ENCODE measurements at regions not wholly inside any gene's neighbourhood (a gene's known extent, or its start where the extent isn't known, plus 50 kb on each side); places are given as distances from the start of the nearest gene placed in this dataset.

GRCh38 chr16:55209626-55210025 is 114.4 kb upstream of the IRX6 start:
- in situ Hi-C loops (cut with HindIII; ENCODE audit: low sequenced_read_pairs) = no loop called here

GRCh38 chr16:55212791-55213190 is 111.2 kb upstream of the IRX6 start:
- in situ Hi-C loops (cut with HindIII; ENCODE audit: low sequenced_read_pairs) = no loop called here

DNA sequence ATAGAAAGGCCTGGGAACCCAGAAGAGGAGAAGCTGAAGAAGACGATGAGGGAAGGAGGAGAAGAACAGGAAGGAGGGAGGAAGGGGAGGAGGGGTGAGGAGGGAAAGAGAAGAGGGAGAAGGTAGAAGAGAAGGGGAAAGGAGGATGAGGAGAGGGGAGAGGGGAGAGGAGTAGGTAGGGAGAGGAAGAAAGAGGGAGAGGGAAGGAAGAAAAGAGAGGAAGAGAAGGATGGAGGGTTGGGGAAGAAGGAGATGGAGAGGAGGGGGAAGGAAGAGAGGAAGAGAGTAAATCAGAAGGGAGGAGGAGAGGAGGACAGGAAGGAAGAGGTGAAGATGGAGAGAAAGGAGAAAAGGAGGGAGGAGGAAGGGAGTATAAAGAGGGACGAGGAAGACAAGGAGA is 109.6 kb upstream of the IRX6 start:
- in situ Hi-C loops (cut with HindIII; ENCODE audit: low sequenced_read_pairs) = no loop called here

DNA sequence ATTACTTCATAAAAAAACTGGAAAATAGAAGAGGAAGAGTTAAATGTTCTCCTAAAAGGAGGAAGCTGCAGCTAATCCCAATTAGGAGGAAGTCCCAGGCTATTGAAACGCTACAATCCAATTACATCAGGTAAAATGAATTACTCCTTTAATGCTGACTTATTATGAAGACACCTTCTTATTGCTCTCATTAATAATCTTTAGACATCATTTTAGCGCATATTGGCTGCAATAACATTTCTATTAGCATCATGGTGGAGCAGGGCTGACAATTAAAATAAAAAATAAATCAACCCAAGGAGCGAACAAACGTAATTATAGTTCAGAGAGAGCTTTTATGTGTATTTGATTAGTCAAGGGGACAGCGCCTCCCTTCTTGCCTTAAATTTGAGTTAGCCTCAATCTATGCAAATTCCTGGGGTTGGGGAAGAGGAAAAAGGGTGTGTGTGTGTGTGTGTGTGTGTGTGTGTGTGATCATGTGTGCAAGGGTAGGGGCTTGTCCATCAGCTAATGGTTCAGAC is 109.0 kb upstream of the IRX6 start:
- in situ Hi-C loops (cut with HindIII; ENCODE audit: low sequenced_read_pairs) = no loop called here

- in situ Hi-C loops (cut with HindIII; ENCODE audit: low sequenced_read_pairs) = no loop called here
These were observed 106.6 kb upstream of the IRX6 start for GRCh38 chr16:55217392-55217791.

GRCh38 chr16:55221836-55222235 is 102.2 kb upstream of the IRX6 start:
- in situ Hi-C loops (cut with HindIII; ENCODE audit: low sequenced_read_pairs) = no loop called here

DNA sequence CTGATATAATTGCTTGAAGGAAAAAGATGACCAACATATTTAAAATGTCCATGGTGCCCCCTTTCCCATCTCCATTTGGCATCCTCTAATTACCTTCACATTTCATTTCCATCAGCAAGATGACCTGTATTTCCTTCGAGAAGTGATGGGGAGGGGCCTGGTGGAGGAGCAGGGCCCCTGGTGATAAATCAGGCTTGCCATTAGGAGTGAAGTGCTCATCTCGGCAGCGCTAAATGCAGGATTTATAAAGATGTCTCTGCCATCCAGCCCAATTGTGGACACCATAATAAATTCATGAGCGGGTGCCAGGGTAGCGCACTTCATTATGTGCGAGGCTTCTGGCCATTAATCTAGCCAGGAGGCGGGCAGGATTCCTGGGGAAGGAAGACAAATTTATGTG is 101.5 kb upstream of the IRX6 start:
- in situ Hi-C loops (cut with HindIII; ENCODE audit: low sequenced_read_pairs) = no loop called here

DNA sequence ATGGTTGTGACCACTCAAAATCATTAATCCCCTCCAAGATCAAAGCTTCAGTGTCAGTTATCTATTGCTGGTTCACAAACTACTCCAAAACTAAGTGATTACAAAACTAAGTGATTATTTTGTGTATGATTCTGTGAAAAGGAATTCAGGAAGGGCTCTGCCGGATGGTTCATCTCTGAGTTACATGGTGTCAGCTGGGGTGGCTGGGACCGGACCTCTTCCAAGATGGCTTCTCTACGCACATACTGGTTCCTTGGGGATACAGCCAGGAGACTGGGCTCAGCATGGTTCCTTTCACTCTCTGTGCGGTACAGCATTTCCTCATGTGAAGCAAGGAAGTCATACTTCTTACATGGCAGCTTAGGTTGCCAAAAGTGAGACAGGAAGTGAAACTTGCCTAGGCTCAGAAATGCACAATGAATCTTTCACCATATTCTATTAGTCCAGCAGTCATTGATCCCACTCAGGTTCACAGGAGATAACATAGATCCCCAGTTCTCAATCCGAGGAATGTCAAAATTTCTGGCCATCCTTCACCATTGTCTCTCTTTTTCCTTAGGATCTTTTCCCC is 97.9 kb upstream of the IRX6 start:
- in situ Hi-C loops (cut with HindIII; ENCODE audit: low sequenced_read_pairs) = no loop called here

DNA sequence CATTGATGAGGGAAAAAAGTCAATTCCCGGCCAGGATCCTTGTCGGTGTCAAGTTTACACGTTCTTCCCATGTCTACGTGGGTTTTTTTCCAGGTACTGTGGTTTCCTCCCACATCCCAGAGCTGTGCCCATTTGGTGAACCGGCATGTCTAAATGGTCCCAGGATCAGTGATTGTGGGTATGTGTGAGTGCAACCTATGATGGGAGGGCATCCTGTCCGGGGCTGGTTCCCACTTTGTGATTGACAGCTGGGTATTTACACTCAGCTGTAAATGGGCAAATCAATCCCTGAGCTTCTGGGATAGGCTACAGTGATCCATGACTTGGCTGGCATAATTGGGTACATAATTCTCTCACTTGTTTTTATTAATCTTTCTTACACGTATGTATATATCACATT is 91.2 kb upstream of the IRX6 start:
- in situ Hi-C loops (cut with HindIII; ENCODE audit: low sequenced_read_pairs) = no loop called here

DNA sequence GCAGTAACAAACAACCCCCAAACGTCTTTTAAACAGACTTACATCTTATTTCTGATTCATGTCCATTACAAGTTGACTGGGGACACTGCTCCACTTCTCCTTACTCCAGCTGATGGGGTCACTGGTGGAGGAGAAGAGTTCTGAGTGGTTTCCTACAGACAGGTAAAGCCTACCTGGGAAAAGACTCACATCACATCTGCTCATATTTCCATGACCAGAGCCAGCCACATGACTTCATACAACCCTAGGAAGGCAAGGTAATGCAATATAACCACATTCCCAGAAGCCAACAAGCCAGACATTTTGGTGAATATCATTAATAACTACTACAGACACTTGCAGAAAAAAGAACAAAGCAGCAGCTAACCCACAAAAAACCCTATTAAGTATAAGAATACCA is 90.5 kb upstream of the IRX6 start:
- in situ Hi-C loops (cut with HindIII; ENCODE audit: low sequenced_read_pairs) = no loop called here

DNA sequence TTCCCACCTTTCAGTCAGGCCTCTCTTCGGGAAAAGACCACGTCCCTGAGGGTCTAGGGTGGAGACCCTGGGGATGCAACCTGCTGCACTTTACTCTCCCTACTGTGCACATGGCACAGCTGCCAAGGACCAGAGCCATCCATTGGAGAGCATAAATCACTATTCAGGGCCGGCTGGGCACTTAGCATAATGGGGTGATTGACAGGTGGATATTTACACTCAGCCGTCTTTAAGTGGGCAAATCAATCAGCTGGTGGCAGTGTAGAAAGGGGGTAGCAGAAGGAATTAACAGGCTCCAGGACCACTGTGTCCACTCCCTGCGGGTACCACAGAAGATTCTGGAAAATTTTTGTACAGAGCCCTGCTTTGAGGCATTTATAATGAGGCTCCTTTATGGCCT is 87.3 kb upstream of the IRX6 start:
- in situ Hi-C loops (cut with HindIII; ENCODE audit: low sequenced_read_pairs) = no loop called here

DNA sequence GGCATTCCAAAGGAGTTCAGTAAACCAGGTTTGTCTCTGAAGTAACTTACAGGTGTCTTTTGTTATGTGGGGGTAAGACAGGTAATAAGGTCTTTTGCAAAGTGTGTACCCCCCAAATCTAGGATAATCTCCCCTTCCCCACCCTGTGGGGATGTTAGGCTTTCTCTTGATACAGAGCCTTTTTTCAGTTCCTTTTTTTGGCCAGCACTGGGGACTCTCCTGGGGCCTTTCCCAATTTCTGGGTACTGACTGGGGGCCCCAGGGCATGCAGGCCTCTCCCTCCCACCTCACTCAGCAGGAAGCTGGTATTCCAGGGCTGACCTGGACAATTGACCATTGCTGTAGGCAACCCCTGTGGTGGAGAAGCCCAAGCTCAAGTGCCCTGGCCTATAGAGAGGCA is 84.3 kb upstream of the IRX6 start:
- in situ Hi-C loops (cut with HindIII; ENCODE audit: low sequenced_read_pairs) = no loop called here

DNA sequence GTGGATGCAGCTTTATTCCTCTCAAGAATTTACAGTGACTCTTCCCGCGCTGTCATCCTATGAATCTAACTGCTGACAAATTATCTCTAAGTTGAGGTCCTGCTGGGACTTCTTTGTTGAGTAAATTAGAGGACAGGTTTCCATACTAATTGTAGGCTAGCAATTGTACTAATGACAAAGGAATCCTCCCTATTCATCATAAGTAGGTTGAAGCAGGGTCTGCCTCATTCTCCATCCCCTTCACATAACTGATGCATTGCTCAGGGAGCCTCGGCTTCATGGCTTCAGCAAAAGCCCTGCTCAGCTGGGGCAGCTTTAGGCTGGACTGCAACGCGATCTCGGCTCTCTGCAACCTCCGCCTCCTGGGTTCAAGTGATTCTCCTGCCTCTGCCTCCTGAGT is 83.1 kb upstream of the IRX6 start:
- in situ Hi-C loops (cut with HindIII; ENCODE audit: low sequenced_read_pairs) = no loop called here

DNA sequence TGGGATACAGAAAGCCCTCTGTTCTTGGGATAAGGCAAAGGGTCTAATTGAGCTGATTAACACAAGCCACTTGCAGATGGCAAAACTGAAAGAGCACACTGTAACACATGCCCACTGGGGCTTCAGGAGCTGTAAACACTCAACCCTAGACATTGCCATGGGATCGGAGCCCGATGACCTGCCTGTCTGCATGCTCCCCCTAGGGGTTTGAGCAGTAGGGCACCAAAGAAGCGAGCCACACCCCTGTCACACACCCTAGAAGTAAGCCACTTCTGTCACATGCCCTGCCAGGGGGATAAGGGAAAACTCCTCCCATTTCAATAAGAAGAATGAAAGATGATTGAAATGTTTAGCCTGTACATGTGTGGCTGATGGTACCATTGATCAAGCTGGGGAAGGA is 81.3 kb upstream of the IRX6 start:
- in situ Hi-C loops (cut with HindIII; ENCODE audit: low sequenced_read_pairs) = no loop called here

GRCh38 chr16:55248058-55248457 is 75.9 kb upstream of the IRX6 start:
- in situ Hi-C loops (cut with HindIII; ENCODE audit: low sequenced_read_pairs) = loop anchor here (5.0 kb wide), 1 partner anchor 61 kb away; no protein-coding TSS in a partner anchor

GRCh38 chr16:55248494-55248893 is 75.5 kb upstream of the IRX6 start:
- in situ Hi-C loops (cut with HindIII; ENCODE audit: low sequenced_read_pairs) = loop anchor here (5.0 kb wide), 1 partner anchor 61 kb away; no protein-coding TSS in a partner anchor

DNA sequence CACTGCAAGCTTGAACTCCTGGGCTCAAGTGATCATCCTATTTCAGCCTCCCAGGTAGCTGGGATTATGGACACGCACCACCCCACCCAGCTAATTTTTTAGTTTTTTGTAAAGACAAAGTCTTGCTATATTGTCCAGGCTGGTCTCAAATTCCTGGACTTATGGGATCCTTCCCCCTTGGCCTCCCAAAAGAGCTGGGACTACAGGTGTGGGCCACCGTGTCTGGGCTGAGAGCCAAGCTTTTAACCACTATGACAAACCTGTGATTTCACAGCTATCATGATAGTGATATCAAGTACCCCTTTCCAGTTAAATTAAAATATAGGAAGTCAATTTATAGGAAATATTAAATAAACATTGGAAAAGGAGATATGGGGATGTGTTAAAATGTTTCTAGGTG is 74.6 kb upstream of the IRX6 start:
- in situ Hi-C loops (cut with HindIII; ENCODE audit: low sequenced_read_pairs) = loop anchor here (5.0 kb wide), 1 partner anchor 62 kb away; no protein-coding TSS in a partner anchor

DNA sequence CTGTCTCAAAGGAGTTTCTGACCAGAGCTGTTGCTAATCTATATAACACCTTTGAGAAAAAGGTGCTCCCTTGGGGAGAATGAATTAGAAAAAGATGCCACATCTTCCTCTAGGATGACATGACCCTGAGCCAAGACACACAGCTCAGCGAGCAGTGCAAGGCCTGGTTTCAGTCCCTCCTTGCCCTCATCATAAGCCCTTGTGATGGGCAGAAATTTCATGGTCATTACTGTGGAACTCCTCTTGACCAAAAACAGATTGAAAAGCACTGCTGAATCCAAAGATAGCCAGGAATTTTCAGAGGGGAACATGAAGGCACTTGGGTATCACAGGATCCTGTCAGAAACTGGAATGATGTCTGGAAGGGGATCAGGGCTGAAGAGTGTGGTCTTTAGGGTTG is 74.1 kb upstream of the IRX6 start:
- in situ Hi-C loops (cut with HindIII; ENCODE audit: low sequenced_read_pairs) = loop anchor here (5.0 kb wide), 1 partner anchor 63 kb away; no protein-coding TSS in a partner anchor

- in situ Hi-C loops (cut with HindIII; ENCODE audit: low sequenced_read_pairs) = no loop called here
These were observed 73.3 kb upstream of the IRX6 start for GRCh38 chr16:55250701-55251100.

DNA sequence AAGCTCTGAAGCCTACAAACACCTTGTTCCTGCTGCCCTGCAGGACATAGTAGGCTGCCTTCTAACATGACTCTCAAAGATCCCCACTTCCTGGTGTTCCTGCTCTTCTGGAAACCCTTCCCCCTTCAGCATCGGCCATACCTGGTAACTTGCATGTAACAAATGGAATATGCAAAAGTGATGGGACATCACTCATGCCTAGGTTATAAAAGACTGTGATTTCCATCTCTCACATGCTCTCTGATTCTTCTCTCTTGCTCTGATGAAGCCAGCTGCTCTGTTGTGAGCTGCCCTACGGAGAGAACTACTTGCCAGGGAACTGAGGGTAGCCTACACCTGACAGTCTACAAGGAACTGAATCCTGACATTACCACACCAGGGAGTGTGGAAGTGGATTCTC is 72.9 kb upstream of the IRX6 start:
- in situ Hi-C loops (cut with HindIII; ENCODE audit: low sequenced_read_pairs) = no loop called here

DNA sequence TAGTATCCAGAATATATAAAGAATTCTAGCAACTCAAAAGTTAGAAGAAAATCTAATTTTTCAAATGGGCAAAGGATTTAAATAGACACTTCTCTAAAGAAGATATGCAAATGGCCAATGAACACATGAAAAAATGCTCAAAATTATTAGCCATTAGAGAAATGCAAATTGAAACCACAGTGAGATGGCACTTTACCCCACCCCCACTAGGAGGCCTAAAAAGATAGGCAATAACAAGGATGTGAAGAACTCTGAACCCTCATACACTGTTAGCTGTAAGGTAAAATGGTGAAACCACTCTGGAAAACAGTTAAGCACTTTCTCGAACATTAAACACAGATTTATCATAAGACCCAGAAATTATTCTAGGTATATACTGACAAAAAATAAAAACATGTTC is 71.4 kb upstream of the IRX6 start:
- in situ Hi-C loops (cut with HindIII; ENCODE audit: low sequenced_read_pairs) = no loop called here

DNA sequence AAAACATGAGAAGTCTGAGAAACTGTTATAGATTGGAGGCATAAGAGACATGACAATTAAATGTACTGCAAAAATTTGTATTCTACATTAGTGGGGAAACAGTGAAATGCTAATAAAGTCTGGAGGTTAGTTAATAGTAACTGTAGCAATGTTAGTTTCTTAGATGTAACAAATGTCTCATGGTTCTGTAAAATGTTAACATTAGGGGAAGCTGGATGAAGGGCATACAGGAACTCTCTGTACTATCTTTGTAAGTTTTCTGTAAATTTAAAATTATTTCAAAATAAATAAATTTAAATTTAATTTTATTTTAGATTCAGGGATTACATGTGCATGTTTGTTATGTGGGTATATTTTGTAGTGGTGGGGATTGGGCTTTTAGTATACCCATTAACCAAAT is 70.0 kb upstream of the IRX6 start:
- in situ Hi-C loops (cut with HindIII; ENCODE audit: low sequenced_read_pairs) = no loop called here

- in situ Hi-C loops (cut with HindIII; ENCODE audit: low sequenced_read_pairs) = no loop called here
These were observed 68.2 kb upstream of the IRX6 start for GRCh38 chr16:55255733-55256282.
